ENCODE measurements at regions not wholly inside any gene's neighbourhood (a gene's known extent, or its start where the extent isn't known, plus 50 kb on each side); places are given as distances from the start of the nearest gene placed in this dataset.

- DNase-seq (ENCODE audit: low read depth, low spot score), result no peak
- Mint-ChIP-seq H3K36me3 (ENCODE audit: low read depth) (no peaks in the 10 kb centered on the region), H3K27me3 (ENCODE audit: low read depth) (no peaks in the 10 kb centered on the region), H3K27ac (ENCODE audit: unreplicated experiment) (no peak overlapping the region), H3K9me3 (no peaks in the 10 kb centered on the region), H3K4me3 (no peak overlapping the region), H3K4me1 (peaks cover 22% of the 10 kb centered on the region)
- TF ChIP-seq CTCF (conservative IDR thresholded peaks at IDR 0.05), result no peak
Measured at GRCh38 chr9:20028849-20029231, 240.0 kb upstream of the SLC24A2 start.

GRCh38 chr9:20028192-20028848 is 239.5 kb upstream of the SLC24A2 start:
- H3K4me3 Mint-ChIP-seq, result no peak overlapping the region
- H3K4me1 Mint-ChIP-seq, result peaks cover 22% of the 10 kb centered on the region
- H3K27ac Mint-ChIP-seq (ENCODE audit: unreplicated experiment), result no peak overlapping the region
- H3K9me3 Mint-ChIP-seq, result no peaks in the 10 kb centered on the region
- no peak for TF ChIP-seq CTCF (conservative IDR thresholded peaks at IDR 0.05)
- no peaks in the 10 kb centered on the region for H3K27me3 Mint-ChIP-seq (ENCODE audit: low read depth)
- DNase-seq (ENCODE audit: low read depth, low spot score), result no peak
- no peaks in the 10 kb centered on the region for H3K36me3 Mint-ChIP-seq (ENCODE audit: low read depth)

GRCh38 chr9:20023961-20024571 is 235.2 kb upstream of the SLC24A2 start:
- no peak overlapping the region for H3K4me3 Mint-ChIP-seq
- no peak for TF ChIP-seq CTCF (conservative IDR thresholded peaks at IDR 0.05)

GRCh38 chr9:20023210-20023905 is 234.5 kb upstream of the SLC24A2 start:
- Mint-ChIP-seq H3K4me3 (no peak overlapping the region), H3K4me1 (peaks cover 10% of the 10 kb centered on the region), H3K27ac (ENCODE audit: unreplicated experiment) (no peak overlapping the region), H3K36me3 (ENCODE audit: low read depth) (no peaks in the 10 kb centered on the region), H3K27me3 (ENCODE audit: low read depth) (no peaks in the 10 kb centered on the region), H3K9me3 (no peaks in the 10 kb centered on the region)
- no peak for DNase-seq (ENCODE audit: low read depth, low spot score)
- TF ChIP-seq CTCF (conservative IDR thresholded peaks at IDR 0.05), result no peak

More at GRCh38 chr9:20023961-20024571, 235.2 kb upstream of the SLC24A2 start:
- H3K4me1 Mint-ChIP-seq, result peaks cover 10% of the 10 kb centered on the region
- H3K27ac Mint-ChIP-seq (ENCODE audit: unreplicated experiment), result no peak overlapping the region
- DNase-seq (ENCODE audit: low read depth, low spot score), result no peak
- no peaks in the 10 kb centered on the region for H3K9me3 Mint-ChIP-seq
- H3K27me3 Mint-ChIP-seq (ENCODE audit: low read depth), result no peaks in the 10 kb centered on the region
- no peaks in the 10 kb centered on the region for H3K36me3 Mint-ChIP-seq (ENCODE audit: low read depth)

- no peak for DNase-seq (ENCODE audit: low read depth, low spot score)
- peaks cover 10% of the 10 kb centered on the region for H3K4me1 Mint-ChIP-seq
- no peaks in the 10 kb centered on the region for H3K27me3 Mint-ChIP-seq (ENCODE audit: low read depth)
- no peaks in the 10 kb centered on the region for H3K36me3 Mint-ChIP-seq (ENCODE audit: low read depth)
- H3K9me3 Mint-ChIP-seq, result no peaks in the 10 kb centered on the region
- no peak for TF ChIP-seq CTCF (conservative IDR thresholded peaks at IDR 0.05)
- no peak overlapping the region for H3K4me3 Mint-ChIP-seq
- no peak overlapping the region for H3K27ac Mint-ChIP-seq (ENCODE audit: unreplicated experiment)
Measured at GRCh38 chr9:20022410-20022809, 233.6 kb upstream of the SLC24A2 start.
